ENCODE measurements at regions not wholly inside any gene's neighbourhood (a gene's known extent, or its start where the extent isn't known, plus 50 kb on each side); places are given as distances from the start of the nearest gene placed in this dataset.

DNA sequence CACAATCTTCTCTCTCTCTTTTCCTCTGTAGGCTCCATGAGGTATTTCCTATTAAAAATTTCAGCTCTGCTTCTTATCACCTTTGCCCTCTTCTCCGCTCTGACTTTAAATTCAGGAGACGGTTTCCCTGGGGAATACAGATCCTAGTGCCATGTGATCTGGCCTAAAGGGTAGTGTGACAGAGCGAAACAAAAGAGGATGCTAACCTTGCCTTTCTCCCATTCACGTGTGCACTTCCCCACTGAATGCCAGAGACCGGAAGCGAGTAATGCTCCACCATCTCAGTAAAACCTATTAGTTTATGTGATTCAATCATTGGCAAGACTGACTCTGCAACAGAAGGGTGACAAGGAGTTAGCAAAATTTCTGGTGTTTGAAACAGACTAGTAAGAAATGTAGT, 358.3 kb downstream of the ZNF521 start:
- DNase-seq: no peak

DNA sequence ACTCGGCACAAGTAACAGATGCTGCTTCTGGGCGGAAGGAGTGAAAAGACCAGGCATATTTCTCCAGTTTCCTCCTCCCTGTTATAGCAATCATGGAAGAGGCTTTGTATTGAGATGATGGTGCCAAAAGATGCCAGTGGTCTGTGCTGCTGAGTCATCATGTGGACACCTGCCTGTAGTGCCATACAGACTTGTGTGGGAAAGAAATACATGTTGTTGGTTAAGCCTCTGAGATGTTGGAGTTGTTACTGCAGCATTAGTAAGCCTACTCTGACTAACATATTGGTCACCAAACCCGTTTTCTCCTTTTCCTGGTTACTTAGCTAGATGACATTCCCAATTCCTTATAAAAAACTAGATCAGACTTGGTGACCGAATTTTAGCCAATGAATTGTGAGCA, 356.9 kb downstream of the ZNF521 start:
- DNase-seq: no peak

GRCh38 chr18:24995755-24996154, 356.2 kb downstream of the ZNF521 start:
- no peak for DNase-seq

DNA sequence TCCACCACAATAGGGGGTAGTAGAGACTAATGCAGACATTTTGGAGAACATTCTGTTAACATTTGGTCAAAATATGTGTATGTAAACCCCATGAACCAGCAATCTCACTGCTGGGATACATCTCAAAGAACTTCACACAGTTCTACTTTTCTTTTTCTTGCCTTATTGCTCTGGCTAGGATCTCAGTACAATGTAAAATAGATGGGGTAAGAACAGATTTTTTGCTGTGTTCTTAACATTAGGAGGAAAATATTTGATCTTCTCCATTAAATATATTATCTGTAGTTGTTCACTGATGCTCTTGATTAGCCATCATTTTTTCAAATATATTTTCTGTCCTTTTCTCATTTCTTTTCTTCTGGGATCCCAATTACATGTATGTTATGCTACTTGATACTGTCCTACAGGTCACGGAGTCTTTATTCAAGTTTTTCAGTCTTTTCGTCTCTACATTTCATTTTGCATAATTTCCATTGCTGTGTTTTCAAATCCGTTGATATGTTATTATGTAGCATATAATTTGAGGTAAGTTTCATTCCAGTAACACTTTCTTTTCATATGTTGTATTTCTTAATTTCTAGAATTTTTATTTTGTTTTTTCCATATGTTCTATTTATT, 352.2 kb downstream of the ZNF521 start:
- DNase-seq: no peak

DNA sequence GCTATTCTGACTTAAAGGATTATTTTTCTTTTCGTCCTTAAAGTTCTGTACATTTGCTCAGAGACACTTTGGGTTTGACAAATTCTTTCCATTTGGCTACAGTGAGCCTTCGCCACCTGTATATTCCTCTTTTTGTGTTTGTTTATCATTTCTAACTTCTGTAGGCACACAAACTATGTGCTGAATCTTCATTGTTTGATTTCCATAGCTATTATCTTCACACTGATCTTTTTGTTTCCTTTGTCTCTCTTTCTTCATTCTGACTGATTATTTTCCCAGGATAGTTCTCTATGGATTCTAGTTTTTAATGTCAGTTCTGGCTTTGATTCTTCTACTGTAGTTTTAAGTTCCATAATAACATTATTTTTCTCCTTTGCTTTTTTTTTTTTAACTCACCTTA, 350.2 kb downstream of the ZNF521 start:
- no peak for DNase-seq

DNA sequence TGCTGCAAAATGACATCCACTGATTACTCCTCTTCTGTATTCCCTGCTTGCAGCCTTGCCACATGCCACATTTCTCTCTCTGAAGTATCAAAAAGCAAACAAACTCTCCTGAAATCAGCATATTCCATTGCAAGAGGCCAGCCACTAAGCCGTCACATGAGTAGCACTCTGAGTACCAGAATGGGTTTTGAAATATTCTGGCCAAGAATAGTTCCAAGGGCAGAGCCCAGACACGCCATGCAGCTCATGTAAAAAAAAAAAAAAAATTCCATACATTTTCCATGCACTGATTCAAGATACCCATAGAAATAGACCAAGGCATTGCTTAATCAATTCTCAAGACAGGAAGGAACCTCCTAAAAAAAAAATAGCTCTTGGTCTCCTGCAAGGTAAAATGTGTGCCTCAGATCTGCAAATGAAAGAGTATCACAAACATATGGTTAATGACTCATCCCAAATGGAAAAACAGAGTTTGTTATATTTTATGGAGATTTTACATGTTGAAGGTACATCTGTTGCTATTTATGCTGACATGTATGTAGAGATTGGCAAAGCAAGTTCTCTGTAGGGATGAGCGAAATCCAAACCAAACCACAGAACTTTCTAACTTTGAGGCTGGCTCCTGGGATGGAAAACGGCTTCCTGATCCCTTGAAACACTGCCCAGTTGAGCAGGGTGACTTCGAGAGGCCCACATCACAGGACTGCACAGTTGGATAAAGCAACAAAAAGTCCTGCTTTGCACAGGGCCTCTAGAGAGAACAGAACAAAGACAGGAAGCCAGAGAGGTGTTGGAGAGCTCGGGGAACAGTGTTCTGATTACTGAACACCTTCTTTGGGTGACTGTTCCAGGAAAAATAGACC, 346.2 kb downstream of the ZNF521 start:
- DNase-seq: no peak

DNA sequence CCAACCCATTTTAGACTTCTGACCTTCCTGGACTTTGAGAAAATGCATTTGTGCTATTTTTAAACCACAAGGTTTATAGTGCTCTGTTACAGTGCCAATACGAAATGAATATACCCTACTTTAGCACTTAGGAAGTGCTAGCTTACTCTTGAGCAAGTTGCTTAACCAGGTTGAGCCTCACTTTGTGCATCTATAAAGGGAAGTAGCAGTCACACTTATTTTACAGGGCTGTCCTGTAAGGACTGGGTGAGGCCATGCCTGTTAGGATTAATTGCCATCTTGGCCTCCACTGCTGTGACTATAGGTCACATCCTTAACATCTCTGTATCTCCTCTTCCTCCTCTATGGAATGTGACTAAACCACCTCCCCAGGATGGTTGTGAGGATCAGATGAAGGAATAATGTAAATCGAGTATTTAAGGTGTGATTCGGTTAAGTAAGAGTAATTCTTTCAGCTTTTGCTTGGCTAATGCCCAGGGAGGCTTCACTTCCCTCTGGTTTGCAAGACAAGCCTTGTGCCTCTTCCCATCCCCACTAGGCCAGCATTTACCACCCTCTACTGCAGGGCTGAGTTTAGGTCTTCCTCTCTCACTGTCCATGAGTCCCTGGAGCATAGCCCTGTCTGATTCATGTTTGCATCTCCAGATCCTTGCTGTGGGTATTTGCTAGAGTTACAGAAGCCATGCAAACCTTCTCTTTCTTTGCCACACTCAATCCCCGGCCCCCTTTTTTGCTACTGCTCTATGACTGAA, 341.2 kb downstream of the ZNF521 start:
- no peak for DNase-seq
